ENCODE measurements at regions not wholly inside any gene's neighbourhood (a gene's known extent, or its start where the extent isn't known, plus 50 kb on each side); places are given as distances from the start of the nearest gene placed in this dataset.
"Not testable (repeated sequence)": the region's sequence is repeated elsewhere in the genome, so short reads cannot be mapped to it uniquely, and the experiment has no call there.

GRCh38 chr15:91368611-91369010, 268.6 kb downstream of the SV2B start:
- H3K4me1 ChIP-seq, result no peaks in the 10 kb centered on the region
- DNase-seq, result no peak
- TF ChIP-seq CTCF (IDR thresholded peaks at IDR 0.05), result no peak
- no peak for ATAC-seq
- no peaks in the 10 kb centered on the region for H3K27me3 ChIP-seq (ENCODE audit: low read depth)
- no peak overlapping the region for H3K27ac ChIP-seq
- intact Hi-C loops (cut with DNase I), result no loop called here
- peaks cover 4% of the 10 kb centered on the region for H3K9me3 ChIP-seq
- no peak overlapping the region for H3K4me3 ChIP-seq
- no peaks in the 10 kb centered on the region for H3K36me3 ChIP-seq

- intact Hi-C loops (cut with DNase I), result no loop called here
- TF ChIP-seq CTCF (IDR thresholded peaks at IDR 0.05), result no peak
- no peak for ATAC-seq
These were observed 269.8 kb downstream of the SV2B start for GRCh38 chr15:91369823-91370222.

GRCh38 chr15:91371345-91371744, 271.3 kb downstream of the SV2B start:
- H3K27ac ChIP-seq; ATAC-seq; intact Hi-C loops (cut with DNase I); H3K4me1 ChIP-seq; H3K36me3 ChIP-seq; H3K9me3 ChIP-seq; H3K4me3 ChIP-seq; DNase-seq; H3K27me3 ChIP-seq (ENCODE audit: low read depth): not testable (repeated sequence)

More at GRCh38 chr15:91369823-91370222, 269.8 kb downstream of the SV2B start:
- Histone ChIP-seq H3K4me1 (no peaks in the 10 kb centered on the region), H3K4me3 (no peak overlapping the region), H3K36me3 (no peaks in the 10 kb centered on the region), H3K27ac (no peak overlapping the region), H3K9me3 (peaks cover 4% of the 10 kb centered on the region), H3K27me3 (ENCODE audit: low read depth) (no peaks in the 10 kb centered on the region)
- DNase-seq, result no peak

- no peak for ATAC-seq
These were observed 274.3 kb downstream of the SV2B start for GRCh38 chr15:91374336-91374735.

GRCh38 chr15:91376038-91376437, 276.0 kb downstream of the SV2B start:
- no peak overlapping the region for H3K4me3 ChIP-seq
- H3K4me1 ChIP-seq, result no peaks in the 10 kb centered on the region
- H3K27me3 ChIP-seq (ENCODE audit: low read depth), result no peaks in the 10 kb centered on the region
- no peak for TF ChIP-seq CTCF (IDR thresholded peaks at IDR 0.05)
- no peak overlapping the region for H3K27ac ChIP-seq
- peaks cover 7% of the 10 kb centered on the region for H3K9me3 ChIP-seq
- no peak for ATAC-seq
- H3K36me3 ChIP-seq, result no peaks in the 10 kb centered on the region
- intact Hi-C loops (cut with DNase I), result no loop called here
- no peak for DNase-seq

More at GRCh38 chr15:91374336-91374735, 274.3 kb downstream of the SV2B start:
- H3K4me1 ChIP-seq, result no peaks in the 10 kb centered on the region
- peaks cover 4% of the 10 kb centered on the region for H3K9me3 ChIP-seq
- intact Hi-C loops (cut with DNase I), result no loop called here
- H3K4me3 ChIP-seq, result no peak overlapping the region
- no peaks in the 10 kb centered on the region for H3K27me3 ChIP-seq (ENCODE audit: low read depth)
- no peak for DNase-seq
- TF ChIP-seq CTCF (IDR thresholded peaks at IDR 0.05), result no peak
- H3K36me3 ChIP-seq, result no peaks in the 10 kb centered on the region
- no peak overlapping the region for H3K27ac ChIP-seq

GRCh38 chr15:91380114-91380513, 280.1 kb downstream of the SV2B start:
- H3K27me3 ChIP-seq (ENCODE audit: low read depth), result no peaks in the 10 kb centered on the region
- H3K4me1 ChIP-seq, result no peaks in the 10 kb centered on the region
- intact Hi-C loops (cut with DNase I), result no loop called here
- H3K36me3 ChIP-seq, result no peaks in the 10 kb centered on the region
- no peak overlapping the region for H3K4me3 ChIP-seq
- ATAC-seq (no peak), DNase-seq (no peak)
- H3K27ac ChIP-seq, result no peak overlapping the region
- TF ChIP-seq CTCF (IDR thresholded peaks at IDR 0.05), result no peak
- H3K9me3 ChIP-seq, result peaks cover 5% of the 10 kb centered on the region

Data from lower lobe of right lung (tissue), 2 donors.